Keratinocyte (primary cell): ENCODE measurements at regions not wholly inside any gene's neighbourhood (a gene's known extent, or its start where the extent isn't known, plus 50 kb on each side); places are given as distances from the start of the nearest gene placed in this dataset.

Source experiments
- DNase-seq: peaks from one replicate; pipeline ENCODE4 v3.0.0-alpha.2; 2011; ENCODE audit warnings: low read depth, missing footprints, low spot score
- FAIRE-seq: peaks from 2 replicates; lab custom pipeline; 2011; peaks lifted over from hg19 to GRCh38; lab: Jason Lieb, UNC
- H2AFZ ChIP-seq: 2 replicates; pipeline ENCODE4 v1.6.0; 2012; ENCODE audit warnings: low read length, control low read depth, inconsistent platforms; ENCODE audit not compliant: control insufficient read depth
- H3K27ac ChIP-seq: 2 replicates; pipeline ENCODE4 v1.5.1; 2011; ENCODE audit warnings: low read length; ENCODE audit not compliant: control insufficient read depth, insufficient read depth
- H3K27me3 ChIP-seq: 3 replicates; pipeline ENCODE4 v1.6.0; 2011; ENCODE audit warnings: low read length; ENCODE audit not compliant: control insufficient read depth, insufficient read depth; ENCODE audit errors: extremely low read depth
- H3K36me3 ChIP-seq, 2 experiments: 2 replicates in 1 of 2; 3 replicates in 1 of 2; pipeline ENCODE4 v1.5.1; 2011; ENCODE audit warnings: low read length in 2 of 2, mild to moderate bottlenecking in 1 of 2; ENCODE audit not compliant: control insufficient read depth in 2 of 2, insufficient read depth in 2 of 2; ENCODE audit errors: extremely low read depth in 1 of 2
- H3K4me1 ChIP-seq: 3 replicates; pipeline ENCODE4 v1.5.1; 2011; ENCODE audit warnings: low read length; ENCODE audit not compliant: control insufficient read depth, insufficient read depth; ENCODE audit errors: extremely low read depth
- H3K4me2 ChIP-seq: 3 replicates; pipeline ENCODE4 v1.6.0; 2011; ENCODE audit warnings: low read depth, low read length; ENCODE audit not compliant: control insufficient read depth, insufficient read depth; ENCODE audit errors: extremely low read depth
- H3K4me3 ChIP-seq, 3 experiments: fragments of 200-600 bp in 1 of 3; sonication (generic) in 1 of 3; 2 replicates in 2 of 3; 3 replicates in 1 of 3; pipeline ENCODE4 v1.5.1; 2011 to 2016; ENCODE audit warnings: low read length in 3 of 3, mild to moderate bottlenecking in 3 of 3, control low read depth in 2 of 3, inconsistent platforms in 1 of 3, low read depth in 1 of 3, mixed read lengths in 1 of 3, mixed run types in 1 of 3, moderate library complexity in 1 of 3; ENCODE audit not compliant: control insufficient read depth in 2 of 3, insufficient read depth in 2 of 3; ENCODE audit errors: extremely low read depth in 1 of 3
- H3K79me2 ChIP-seq: 2 replicates; pipeline ENCODE4 v1.6.0; 2012; ENCODE audit warnings: low read length; ENCODE audit not compliant: control insufficient read depth, insufficient read depth
- H3K9ac ChIP-seq: 3 replicates; pipeline ENCODE4 v1.6.0; 2011; ENCODE audit warnings: low read length; ENCODE audit not compliant: control insufficient read depth, insufficient read depth; ENCODE audit errors: extremely low read depth
- H3K9me1 ChIP-seq: 3 replicates; pipeline ENCODE4 v1.6.0; 2011; ENCODE audit warnings: low read length; ENCODE audit not compliant: control insufficient read depth, insufficient read depth; ENCODE audit errors: extremely low read depth
- H3K9me3 ChIP-seq: 2 replicates; pipeline ENCODE4 v1.5.1; 2012; ENCODE audit warnings: low read depth, low read length; ENCODE audit not compliant: control insufficient read depth
- H4K20me1 ChIP-seq: 3 replicates; pipeline ENCODE4 v1.6.0; 2011; ENCODE audit warnings: low read length; ENCODE audit not compliant: control insufficient read depth, insufficient read depth; ENCODE audit errors: extremely low read depth
- CTCF ChIP-seq, 3 experiments: IDR thresholded peaks in 1 of 3; conservative IDR thresholded peaks in 1 of 3; optimal IDR thresholded peaks in 1 of 3; 2 replicates in 2 of 3; 3 replicates in 1 of 3; pipeline versions ENCODE3 to v1.5.1; 2011; ENCODE audit warnings: low read length in 3 of 3, mild to moderate bottlenecking in 3 of 3, moderate library complexity in 2 of 3, control low read depth in 1 of 3, inconsistent platforms in 1 of 3; ENCODE audit not compliant: insufficient read depth in 2 of 3; ENCODE audit errors: extremely low read depth in 1 of 3
- EZH2 ChIP-seq: IDR thresholded peaks from one replicate; pipeline ENCODE4 v1.6.1; 2012; ENCODE audit warnings: inconsistent platforms, mild to moderate bottlenecking, low read length, moderate library complexity
- dilution Hi-C: fragments of 300-500 bp; cut with MboI; formaldehyde crosslinking; loops from one replicate; pipeline ENCODE4 v1.7.0; 2020; ENCODE audit warnings: low sequenced_read_pairs; ENCODE audit not compliant: extremely low pct_ligation_motif_present

GRCh38 chr3:22665528-22665927 is 537.6 kb upstream of the UBE2E2 start:
- Histone ChIP-seq H3K27ac (no peak overlapping the region), H4K20me1 (no peaks in the 10 kb centered on the region), H3K9ac (no peak overlapping the region), H3K9me1 (no peaks in the 10 kb centered on the region), H3K79me2 (no peaks in the 10 kb centered on the region), H3K36me3 (no peaks in the 10 kb centered on the region), H3K4me3 (no peak overlapping the region), H3K27me3 (no peaks in the 10 kb centered on the region), H2AFZ (no peak overlapping the region), H3K9me3 (no peaks in the 10 kb centered on the region), H3K4me1 (no peaks in the 10 kb centered on the region), H3K4me2 (no peak overlapping the region)
- FAIRE-seq, result no peak
- dilution Hi-C loops, result no loop called here
- TF ChIP-seq EZH2, result no peak
- no peak for TF ChIP-seq CTCF (optimal IDR thresholded peaks at IDR 0.05 in 1 of 3, IDR thresholded peaks at IDR 0.05 in 1 of 3, conservative IDR thresholded peaks at IDR 0.05 in 1 of 3; ENCODE audit: extremely low read depth in 1 of 3, insufficient read depth in 2 of 3, low read length in 3 of 3)
- DNase-seq, result no peak

GRCh38 chr3:22666736-22667135 is 536.4 kb upstream of the UBE2E2 start:
- H3K4me3 ChIP-seq, result no peak overlapping the region
- no peaks in the 10 kb centered on the region for H3K36me3 ChIP-seq
- TF ChIP-seq CTCF (optimal IDR thresholded peaks at IDR 0.05 in 1 of 3, IDR thresholded peaks at IDR 0.05 in 1 of 3, conservative IDR thresholded peaks at IDR 0.05 in 1 of 3; ENCODE audit: extremely low read depth in 1 of 3, insufficient read depth in 2 of 3, low read length in 3 of 3), result no peak
- TF ChIP-seq EZH2, result no peak
- no peaks in the 10 kb centered on the region for H3K9me3 ChIP-seq
- no peaks in the 10 kb centered on the region for H3K9me1 ChIP-seq
- no peak overlapping the region for H2AFZ ChIP-seq
- dilution Hi-C loops, result no loop called here
- no peak overlapping the region for H3K9ac ChIP-seq
- DNase-seq (no peak), FAIRE-seq (no peak)
- no peak overlapping the region for H3K4me2 ChIP-seq
- no peaks in the 10 kb centered on the region for H4K20me1 ChIP-seq
- H3K4me1 ChIP-seq, result no peaks in the 10 kb centered on the region
- no peaks in the 10 kb centered on the region for H3K79me2 ChIP-seq
- no peak overlapping the region for H3K27ac ChIP-seq
- no peaks in the 10 kb centered on the region for H3K27me3 ChIP-seq
